SK-N-SH (cell line): ENCODE measurements at regions not wholly inside any gene's neighbourhood (a gene's known extent, or its start where the extent isn't known, plus 50 kb on each side); places are given as distances from the start of the nearest gene placed in this dataset.
A peak's percentile ranks its signal among the peaks of the same experiment; 100 is the strongest.

Experiments
- CTCF ChIA-PET: fragments of 300-600, 350-600 bp; formaldehyde crosslinking; extraction: SDS; loops from one replicate; lab custom pipeline; 2021; lab: Yijun Ruan, JAX
- POLR2A ChIA-PET: fragments of 350-600 bp; sonication (Branson Sonifier 250); formaldehyde crosslinking; extraction: SDS; loops from one replicate; lab custom pipeline; 2020; ENCODE audit warnings: antibody characterized with exemption, inconsistent platforms; lab: Yijun Ruan, JAX
- DNase-seq: peaks from one replicate; pipeline ENCODE4 v3.0.0; 2012
- H2AFZ ChIP-seq: fragments of 200-600 bp; sonication (generic); 2 replicates; pipeline ENCODE4 v1.8.1; 2016; ENCODE audit warnings: antibody characterized with exemption, mild to moderate bottlenecking, low read depth
- H3F3A ChIP-seq: fragments of 200-600 bp; sonication (generic); replicated peaks from 2 replicates; pipeline ENCODE3; 2016; ENCODE audit warnings: antibody characterized with exemption, mild to moderate bottlenecking; ENCODE audit not compliant: insufficient read depth
- H3K27ac ChIP-seq, 2 experiments: fragments of 200-500 bp in 1 of 2; fragments of 200-600 bp in 1 of 2; sonication (Bioruptor generic) in 1 of 2; sonication (generic), shearing (Covaris generic) in 1 of 2; 2 replicates each; pipeline versions ENCODE4 v1.5.1 to v1.6.1; 2014 to 2016; ENCODE audit warnings: low read depth in 2 of 2, inconsistent platforms in 1 of 2, low read length in 1 of 2, mild to moderate bottlenecking in 1 of 2, mixed read lengths in 1 of 2
- H3K27me3 ChIP-seq: fragments of 200-600 bp; sonication (generic), shearing (Covaris generic); 2 replicates; pipeline ENCODE4 v1.6.1; 2016; ENCODE audit warnings: mixed run types; ENCODE audit not compliant: insufficient read depth
- H3K36me3 ChIP-seq, 2 experiments: fragments of 200-500 bp in 1 of 2; fragments of 200-600 bp in 1 of 2; sonication (Bioruptor generic) in 1 of 2; sonication (generic) in 1 of 2; replicated peaks in 1 of 2; 2 replicates each; pipeline versions ENCODE3 to v1.5.1; 2014 to 2016; ENCODE audit warnings: low read length in 1 of 2, mild to moderate bottlenecking in 1 of 2; ENCODE audit not compliant: insufficient read depth in 2 of 2, control insufficient read depth in 1 of 2
- H3K4me1 ChIP-seq, 2 experiments: fragments of 200-500 bp in 1 of 2; fragments of 200-600 bp in 1 of 2; sonication (Bioruptor generic) in 1 of 2; sonication (generic), shearing (Covaris generic) in 1 of 2; 2 replicates each; pipeline versions ENCODE4 v1.5.1 to v1.6.1; 2014 to 2016; ENCODE audit warnings: low read depth in 1 of 2, low read length in 1 of 2, mixed run types in 1 of 2; ENCODE audit not compliant: insufficient read depth in 2 of 2, control insufficient read depth in 1 of 2
- H3K4me2 ChIP-seq: fragments of 200-600 bp; sonication (generic), shearing (Covaris generic); 2 replicates; pipeline ENCODE4 v1.6.1; 2017; ENCODE audit warnings: mixed run types
- H3K4me3 ChIP-seq, 2 experiments: fragments of 200-500 bp in 1 of 2; fragments of 200-600 bp in 1 of 2; sonication (Bioruptor generic) in 1 of 2; sonication (generic), shearing (Covaris generic) in 1 of 2; 2 replicates each; pipeline versions ENCODE4 v1.5.1 to v1.8.1; 2014 to 2016; ENCODE audit warnings: low read depth in 2 of 2, inconsistent platforms in 1 of 2, low read length in 1 of 2, mild to moderate bottlenecking in 1 of 2, mixed read lengths in 1 of 2, moderate library complexity in 1 of 2
- H3K79me2 ChIP-seq: fragments of 200-600 bp; sonication (generic); 2 replicates; pipeline ENCODE4 v1.8.1; 2017; ENCODE audit warnings: mild to moderate bottlenecking; ENCODE audit not compliant: insufficient read depth
- H3K9ac ChIP-seq: fragments of 200-600 bp; sonication (generic); 2 replicates; pipeline ENCODE4 v1.6.1; 2017; ENCODE audit warnings: mixed run types
- H3K9me2 ChIP-seq: fragments of 200-600 bp; sonication (generic); 2 replicates; pipeline ENCODE4 v1.6.1; 2017; ENCODE audit warnings: mixed run types
- H3K9me3 ChIP-seq: fragments of 200-600 bp; sonication (generic); 2 replicates; pipeline ENCODE4 v1.6.1; 2017; ENCODE audit warnings: mixed run types, mild to moderate bottlenecking, moderate library complexity
- H4K20me1 ChIP-seq: fragments of 200-600 bp; sonication (generic); 2 replicates; pipeline ENCODE4 v1.6.1; 2017; ENCODE audit warnings: mild to moderate bottlenecking, mixed run types; ENCODE audit not compliant: insufficient read depth
- ELF1 ChIP-seq: IDR thresholded peaks from 2 replicates; pipeline ENCODE4 v1.4.0; 2012
- EZH2phosphoT487 ChIP-seq: fragments of 200-600 bp; sonication (generic); IDR thresholded peaks from 2 replicates; pipeline ENCODE4 v1.6.1; 2017; ENCODE audit warnings: low read depth, mixed run types, mild to moderate bottlenecking, antibody characterized with exemption, moderate library complexity, borderline replicate concordance
- GABPA ChIP-seq: IDR thresholded peaks from 2 replicates; pipeline ENCODE4 v1.4.0; 2012; ENCODE audit warnings: low read depth, mild to moderate bottlenecking
- MEF2A ChIP-seq: IDR thresholded peaks from 2 replicates; pipeline ENCODE4 v1.4.0; 2012; ENCODE audit warnings: low read depth, borderline replicate concordance
- POLR2AphosphoS5 ChIP-seq: IDR thresholded peaks from 2 replicates; pipeline ENCODE4 v1.6.1; 2012; ENCODE audit warnings: low read depth, low read length
- RAD21 ChIP-seq: IDR thresholded peaks from 2 replicates; pipeline ENCODE4 v1.6.1; 2012; ENCODE audit warnings: mild to moderate bottlenecking, low read length
- RCOR1 ChIP-seq: fragments of 150-350 bp; IDR thresholded peaks from 2 replicates; pipeline ENCODE4 v1.6.1; 2017; ENCODE audit warnings: antibody characterized with exemption, low read length
- RXRA ChIP-seq: IDR thresholded peaks from 2 replicates; pipeline ENCODE4 v1.4.0; 2012; ENCODE audit warnings: low read depth, mild to moderate bottlenecking, borderline replicate concordance
- SMC3 ChIP-seq: IDR thresholded peaks from 2 replicates; pipeline ENCODE4 v1.6.1; 2012; ENCODE audit warnings: low read depth, low read length, improper control_type of control experiment
- TEAD4 ChIP-seq: IDR thresholded peaks from 2 replicates; pipeline ENCODE4 v1.4.0; 2012; ENCODE audit warnings: mild to moderate bottlenecking, borderline replicate concordance; ENCODE audit not compliant: insufficient read depth
- WGBS: methylation state at CpG from one replicate; pipeline ENCODE4 v1.1.6; 2017; ENCODE audit warnings: low lambda C conversion rate; 5-methylcytosine and 5-hydroxymethylcytosine counted together
- TF ChIP-seq, protein P1 (sequence below): IDR thresholded peaks from 2 replicates; pipeline ENCODE4; 2012
- TF ChIP-seq, protein P2 (sequence below): IDR thresholded peaks from 2 replicates; pipeline ENCODE4 v1.4.0; 2012; ENCODE audit warnings: low read depth, borderline replicate concordance
- TF ChIP-seq, protein P3 (sequence below): fragments of 150-350 bp; IDR thresholded peaks from 2 replicates; pipeline ENCODE4 v1.6.1; 2016; ENCODE audit warnings: mild to moderate bottlenecking, low read depth, low read length
- TF ChIP-seq, protein P4 (sequence below): fragments of 200-600 bp; sonication (generic); IDR thresholded peaks from 2 replicates; pipeline ENCODE4 v1.6.1; 2017; ENCODE audit warnings: antibody characterized with exemption, mild to moderate bottlenecking, moderate library complexity

DNA sequence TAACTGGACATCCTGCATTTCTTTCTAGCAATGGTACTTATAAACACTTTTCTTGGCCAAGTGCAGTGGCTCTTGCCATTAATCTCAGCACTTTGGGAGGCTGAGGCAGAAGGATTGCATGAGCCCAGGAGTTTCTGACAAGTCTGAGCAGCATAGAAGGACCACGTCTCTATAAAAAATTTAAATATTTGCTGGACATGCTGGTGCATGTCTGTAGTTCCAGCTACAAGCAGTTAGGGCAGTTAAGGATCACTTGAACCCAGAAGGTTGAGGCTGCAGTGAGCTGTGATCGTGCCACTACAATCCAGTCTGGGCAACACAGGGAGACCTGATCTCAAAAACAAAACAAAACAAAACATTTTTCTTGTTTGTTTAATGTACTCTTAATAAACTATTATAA, 434.0 kb downstream of the PLA2G4A start:
- Histone ChIP-seq H3K27me3 (no peaks in the 10 kb centered on the region), H3K27ac (no peak overlapping the region), H3K9me3 (no peaks in the 10 kb centered on the region), H3K4me2 (no peak overlapping the region), H3F3A (no peaks in the 10 kb centered on the region), H3K4me3 (no peak overlapping the region), H3K9ac (no peak overlapping the region), H3K79me2 (no peaks in the 10 kb centered on the region), H4K20me1 (no peaks in the 10 kb centered on the region), H3K36me3 (no peaks in the 10 kb centered on the region), H3K9me2 (no peaks in the 10 kb centered on the region), H2AFZ (no peak overlapping the region), H3K4me1 (peaks cover 0 to 4% of the 10 kb centered on the region in 2 experiments; a peak in 2 of 4 replicates)
- ChIA-PET CTCF (interaction anchor here (0.7 kb wide), 1 partner anchor 149 kb away, joined by 3 read pairs; no protein-coding TSS in a partner anchor), POLR2A (no interaction called here)
- no peak for DNase-seq
- WGBS: 64% methylated on average over 2 of the region's 2 CpGs
- TF ChIP-seq SMC3 (no peak), MEF2A (no peak), RXRA (no peak), ELF1 (no peak), POLR2AphosphoS5 (no peak), RCOR1 (no peak)
- TF ChIP-seq, protein P1, sequence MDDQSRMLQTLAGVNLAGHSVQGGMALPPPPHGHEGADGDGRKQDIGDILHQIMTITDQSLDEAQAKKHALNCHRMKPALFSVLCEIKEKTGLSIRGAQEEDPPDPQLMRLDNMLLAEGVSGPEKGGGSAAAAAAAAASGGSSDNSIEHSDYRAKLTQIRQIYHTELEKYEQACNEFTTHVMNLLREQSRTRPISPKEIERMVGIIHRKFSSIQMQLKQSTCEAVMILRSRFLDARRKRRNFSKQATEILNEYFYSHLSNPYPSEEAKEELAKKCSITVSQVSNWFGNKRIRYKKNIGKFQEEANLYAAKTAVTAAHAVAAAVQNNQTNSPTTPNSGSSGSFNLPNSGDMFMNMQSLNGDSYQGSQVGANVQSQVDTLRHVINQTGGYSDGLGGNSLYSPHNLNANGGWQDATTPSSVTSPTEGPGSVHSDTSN: no peak
- TF ChIP-seq, protein P2, sequence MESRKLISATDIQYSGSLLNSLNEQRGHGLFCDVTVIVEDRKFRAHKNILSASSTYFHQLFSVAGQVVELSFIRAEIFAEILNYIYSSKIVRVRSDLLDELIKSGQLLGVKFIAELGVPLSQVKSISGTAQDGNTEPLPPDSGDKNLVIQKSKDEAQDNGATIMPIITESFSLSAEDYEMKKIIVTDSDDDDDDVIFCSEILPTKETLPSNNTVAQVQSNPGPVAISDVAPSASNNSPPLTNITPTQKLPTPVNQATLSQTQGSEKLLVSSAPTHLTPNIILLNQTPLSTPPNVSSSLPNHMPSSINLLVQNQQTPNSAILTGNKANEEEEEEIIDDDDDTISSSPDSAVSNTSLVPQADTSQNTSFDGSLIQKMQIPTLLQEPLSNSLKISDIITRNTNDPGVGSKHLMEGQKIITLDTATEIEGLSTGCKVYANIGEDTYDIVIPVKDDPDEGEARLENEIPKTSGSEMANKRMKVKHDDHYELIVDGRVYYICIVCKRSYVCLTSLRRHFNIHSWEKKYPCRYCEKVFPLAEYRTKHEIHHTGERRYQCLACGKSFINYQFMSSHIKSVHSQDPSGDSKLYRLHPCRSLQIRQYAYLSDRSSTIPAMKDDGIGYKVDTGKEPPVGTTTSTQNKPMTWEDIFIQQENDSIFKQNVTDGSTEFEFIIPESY: no peak
- TF ChIP-seq, protein P3, sequence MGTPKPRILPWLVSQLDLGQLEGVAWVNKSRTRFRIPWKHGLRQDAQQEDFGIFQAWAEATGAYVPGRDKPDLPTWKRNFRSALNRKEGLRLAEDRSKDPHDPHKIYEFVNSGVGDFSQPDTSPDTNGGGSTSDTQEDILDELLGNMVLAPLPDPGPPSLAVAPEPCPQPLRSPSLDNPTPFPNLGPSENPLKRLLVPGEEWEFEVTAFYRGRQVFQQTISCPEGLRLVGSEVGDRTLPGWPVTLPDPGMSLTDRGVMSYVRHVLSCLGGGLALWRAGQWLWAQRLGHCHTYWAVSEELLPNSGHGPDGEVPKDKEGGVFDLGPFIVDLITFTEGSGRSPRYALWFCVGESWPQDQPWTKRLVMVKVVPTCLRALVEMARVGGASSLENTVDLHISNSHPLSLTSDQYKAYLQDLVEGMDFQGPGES: no peak

DNA sequence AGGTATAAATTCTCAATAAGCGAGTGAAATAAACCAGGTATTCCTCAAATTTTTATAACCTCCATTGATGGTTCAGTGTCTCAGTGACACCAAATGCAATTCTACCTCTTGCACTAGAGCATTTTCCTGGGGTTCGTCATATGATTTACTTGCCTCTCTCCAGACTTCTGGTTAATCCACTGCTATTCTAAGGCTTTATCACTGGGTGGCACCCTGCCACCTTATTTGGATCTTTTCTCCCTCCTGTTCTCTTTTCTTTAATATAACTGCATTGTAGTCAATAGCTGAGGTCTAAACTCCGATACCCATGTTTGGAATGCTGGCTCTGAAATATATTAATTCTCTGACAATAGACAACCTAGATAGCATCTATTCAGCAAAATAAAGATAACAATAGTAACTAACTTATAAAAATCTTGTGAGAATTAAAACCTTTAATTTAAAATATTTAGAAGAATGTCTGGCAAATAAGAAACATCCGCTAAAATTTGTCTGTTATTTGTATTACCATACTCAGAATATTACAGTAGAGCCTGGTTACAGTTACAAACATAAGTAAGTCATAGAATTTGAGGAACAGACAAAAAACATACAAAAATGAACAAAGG, 436.4 kb downstream of the PLA2G4A start:
- Histone ChIP-seq H3K79me2 (no peaks in the 10 kb centered on the region), H3K27ac (no peak overlapping the region), H3F3A (no peaks in the 10 kb centered on the region), H3K4me2 (no peak overlapping the region), H3K36me3 (no peaks in the 10 kb centered on the region), H3K4me1 (peaks cover 0 to 4% of the 10 kb centered on the region in 2 experiments; a peak in 2 of 4 replicates), H3K9me3 (no peaks in the 10 kb centered on the region), H3K9ac (no peak overlapping the region), H2AFZ (no peak overlapping the region), H3K4me3 (peak overlapping the region in 1 of 2 experiments; percentile 8; a peak in 1 of 4 replicates), H4K20me1 (no peaks in the 10 kb centered on the region), H3K27me3 (no peaks in the 10 kb centered on the region), H3K9me2 (no peaks in the 10 kb centered on the region)
- TF ChIP-seq, protein P4, sequence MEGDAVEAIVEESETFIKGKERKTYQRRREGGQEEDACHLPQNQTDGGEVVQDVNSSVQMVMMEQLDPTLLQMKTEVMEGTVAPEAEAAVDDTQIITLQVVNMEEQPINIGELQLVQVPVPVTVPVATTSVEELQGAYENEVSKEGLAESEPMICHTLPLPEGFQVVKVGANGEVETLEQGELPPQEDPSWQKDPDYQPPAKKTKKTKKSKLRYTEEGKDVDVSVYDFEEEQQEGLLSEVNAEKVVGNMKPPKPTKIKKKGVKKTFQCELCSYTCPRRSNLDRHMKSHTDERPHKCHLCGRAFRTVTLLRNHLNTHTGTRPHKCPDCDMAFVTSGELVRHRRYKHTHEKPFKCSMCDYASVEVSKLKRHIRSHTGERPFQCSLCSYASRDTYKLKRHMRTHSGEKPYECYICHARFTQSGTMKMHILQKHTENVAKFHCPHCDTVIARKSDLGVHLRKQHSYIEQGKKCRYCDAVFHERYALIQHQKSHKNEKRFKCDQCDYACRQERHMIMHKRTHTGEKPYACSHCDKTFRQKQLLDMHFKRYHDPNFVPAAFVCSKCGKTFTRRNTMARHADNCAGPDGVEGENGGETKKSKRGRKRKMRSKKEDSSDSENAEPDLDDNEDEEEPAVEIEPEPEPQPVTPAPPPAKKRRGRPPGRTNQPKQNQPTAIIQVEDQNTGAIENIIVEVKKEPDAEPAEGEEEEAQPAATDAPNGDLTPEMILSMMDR: peak; percentile 81
- TF ChIP-seq TEAD4: no peak
- TF ChIP-seq GABPA: no peak
- TF ChIP-seq SMC3: peak; percentile 74
- TF ChIP-seq EZH2phosphoT487: no peak
- peak; percentile 97 for TF ChIP-seq RAD21
- ChIA-PET CTCF (interaction anchor here (0.6 to 2.1 kb wide), 21 partner anchors 9 to 1515 kb away, joined by 3 to 15 read pairs (median 3); no protein-coding TSS in a partner anchor), POLR2A (no interaction called here)
- DNase-seq: peak; percentile 32
- 45% methylated on average over 4 of the region's 4 CpGs for WGBS
